G401.6 (cell line): ENCODE measurements at regions not wholly inside any gene's neighbourhood (a gene's known extent, or its start where the extent isn't known, plus 50 kb on each side); places are given as distances from the start of the nearest gene placed in this dataset.
"Not testable (repeated sequence)": the region's sequence is repeated elsewhere in the genome, so short reads cannot be mapped to it uniquely, and the experiment has no call there.

ENCODE experiments used
- FAIRE-seq: peaks from 2 replicates; lab custom pipeline; 2012; peaks lifted over from hg19 to GRCh38; lab: Jason Lieb, UNC

DNA sequence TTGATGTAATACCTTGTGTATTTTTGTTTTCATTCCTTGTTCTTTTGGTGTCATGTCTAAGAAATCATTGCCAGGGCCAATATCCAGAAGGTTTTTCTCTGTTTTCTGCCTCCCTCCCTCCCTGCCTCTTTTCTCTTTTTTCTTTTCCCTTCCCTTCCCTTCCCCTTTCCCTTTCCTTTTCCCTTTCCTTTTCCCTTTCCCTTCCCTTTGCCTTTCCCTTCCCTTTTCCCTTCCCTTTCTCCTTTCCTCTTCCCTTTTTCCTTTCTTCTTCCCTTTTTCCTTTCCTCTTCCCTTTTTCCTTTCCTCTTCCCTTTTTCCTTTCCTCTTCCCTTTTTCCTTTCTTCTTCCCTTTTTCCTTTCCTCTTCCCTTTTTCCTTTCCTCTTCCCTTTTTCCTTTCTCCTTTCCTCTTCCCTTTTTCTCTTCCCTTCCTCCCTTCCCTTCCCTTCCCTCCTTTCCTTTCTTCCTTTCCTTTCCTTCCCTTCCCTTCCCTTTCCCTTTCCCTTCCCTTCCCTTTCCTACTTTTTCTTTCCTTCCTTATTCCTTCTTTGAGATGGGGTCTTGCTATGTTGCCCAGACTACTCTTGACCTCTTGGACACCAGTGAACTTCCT is 646.1 kb downstream of the RAPGEF2 start:
- no peak for FAIRE-seq

DNA sequence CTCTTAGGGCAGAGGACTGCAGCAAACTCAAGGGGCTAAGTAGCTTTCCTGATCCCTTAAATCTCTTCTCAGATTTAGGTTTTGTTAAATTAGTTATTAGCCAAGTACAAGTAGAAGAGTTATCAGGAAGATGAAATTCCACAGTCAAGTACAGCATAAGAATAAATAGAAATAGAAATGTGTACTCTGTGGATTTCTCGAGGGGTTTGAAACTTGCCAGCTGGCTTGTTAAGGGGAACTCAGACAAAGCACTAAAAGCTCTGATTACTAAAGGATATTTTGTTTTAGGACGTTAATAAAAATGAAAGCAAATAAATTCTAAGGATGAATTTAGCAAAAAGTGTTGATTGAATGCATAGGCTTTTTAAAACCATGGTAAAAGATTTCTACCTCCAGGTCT is 654.6 kb downstream of the RAPGEF2 start:
- no peak for FAIRE-seq

DNA sequence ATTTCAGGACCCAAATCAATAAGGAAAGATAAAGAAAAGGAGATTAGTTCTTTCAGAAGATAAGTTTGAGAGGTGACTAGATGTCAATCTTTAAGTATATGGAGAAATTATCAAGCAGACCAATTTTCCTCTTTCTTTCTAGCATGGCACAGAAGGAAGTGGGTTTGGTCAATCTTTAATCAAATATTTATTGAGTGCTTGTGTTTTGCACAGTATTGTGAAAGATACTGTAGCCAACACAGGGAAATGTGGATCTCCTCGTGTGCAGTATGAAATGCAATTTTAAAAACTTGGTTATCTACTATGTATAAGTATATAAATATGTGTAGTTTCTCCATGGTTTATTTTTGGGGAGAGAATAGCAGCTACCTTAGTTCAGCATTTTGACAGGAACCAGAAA is 655.2 kb downstream of the RAPGEF2 start:
- no peak for FAIRE-seq

DNA sequence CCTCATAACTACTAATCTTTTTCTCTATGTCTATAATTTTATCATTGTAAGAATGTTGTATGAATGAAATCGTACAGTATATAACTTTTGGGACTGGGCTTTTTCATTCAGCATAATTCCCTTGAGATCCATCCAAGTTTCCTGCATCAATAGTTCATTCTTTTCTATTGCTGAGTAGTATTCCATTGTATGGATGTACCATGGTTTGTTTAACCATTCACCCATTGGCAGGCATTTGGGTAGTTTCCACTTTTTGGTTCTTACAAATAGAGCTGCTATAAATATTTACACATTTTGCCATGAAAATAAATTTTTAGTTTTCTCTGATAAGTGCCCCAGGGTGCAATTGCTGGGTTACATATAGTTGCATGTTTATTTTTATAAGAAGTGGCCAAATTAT is 659.8 kb downstream of the RAPGEF2 start:
- FAIRE-seq = no peak

DNA sequence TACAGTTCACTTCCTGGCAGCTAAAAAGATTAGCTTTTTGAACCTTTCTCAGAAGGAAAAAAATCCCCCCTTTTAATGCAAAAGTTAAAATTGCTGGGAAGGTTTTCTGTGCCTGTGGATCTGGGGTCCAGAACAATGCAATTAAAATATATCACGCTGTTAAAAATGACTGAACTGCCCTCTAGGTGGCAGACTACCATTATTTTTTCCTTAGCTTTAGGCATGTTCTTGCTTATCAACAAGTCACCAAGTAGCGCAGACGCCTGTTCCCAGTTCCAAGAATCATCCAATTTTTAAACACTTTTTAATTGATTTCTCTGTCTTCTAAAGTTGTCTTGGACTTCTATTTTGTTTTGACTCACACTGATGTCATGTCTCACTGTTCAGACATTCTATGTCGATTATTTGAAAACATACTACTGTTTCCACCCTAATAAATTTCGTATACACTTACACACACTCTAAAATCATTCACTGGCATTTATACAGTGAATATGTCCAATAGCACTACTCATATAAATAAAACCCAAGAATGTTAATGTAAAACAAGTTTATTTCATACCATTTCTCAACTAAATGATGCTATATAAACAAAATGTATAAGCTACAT is 661.6 kb downstream of the RAPGEF2 start:
- peak; percentile 85 for FAIRE-seq

DNA sequence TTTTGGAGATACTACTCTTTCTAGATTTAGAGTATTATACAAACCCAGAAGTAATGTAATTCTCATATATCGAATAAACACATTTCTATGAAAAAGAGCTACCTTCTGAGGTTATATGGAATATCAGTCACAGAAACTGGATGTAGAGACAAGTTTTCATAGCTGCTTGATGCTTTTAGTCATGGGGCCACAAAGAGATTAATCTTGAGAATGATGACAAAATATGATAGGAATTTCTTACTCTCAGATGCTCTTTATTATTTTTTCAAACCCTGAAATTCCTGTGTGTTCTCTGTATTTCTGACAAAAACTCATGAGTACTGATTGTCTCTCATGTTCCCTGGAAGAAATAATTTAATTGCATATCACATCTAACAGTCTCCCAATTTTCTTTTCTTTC is 662.5 kb downstream of the RAPGEF2 start:
- no peak for FAIRE-seq

DNA sequence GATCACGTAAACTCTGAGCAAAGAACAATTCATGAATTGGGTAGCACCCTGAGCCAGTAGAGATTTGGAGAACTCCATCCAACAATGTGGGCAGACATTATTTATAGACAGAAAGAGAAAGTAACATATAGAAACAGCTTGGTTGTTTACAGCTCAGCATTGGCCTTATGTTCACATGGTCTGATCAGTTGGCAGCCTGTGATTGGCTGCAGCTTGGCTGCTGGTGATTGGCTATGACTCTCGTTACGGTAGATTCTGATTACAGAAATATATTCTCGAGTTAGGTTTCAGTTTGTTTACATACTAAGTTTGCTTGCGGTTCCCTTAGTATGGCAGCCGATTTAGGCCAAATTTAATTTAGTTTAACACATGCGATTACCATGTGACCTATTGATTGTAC is 663.4 kb downstream of the RAPGEF2 start:
- no peak for FAIRE-seq

DNA sequence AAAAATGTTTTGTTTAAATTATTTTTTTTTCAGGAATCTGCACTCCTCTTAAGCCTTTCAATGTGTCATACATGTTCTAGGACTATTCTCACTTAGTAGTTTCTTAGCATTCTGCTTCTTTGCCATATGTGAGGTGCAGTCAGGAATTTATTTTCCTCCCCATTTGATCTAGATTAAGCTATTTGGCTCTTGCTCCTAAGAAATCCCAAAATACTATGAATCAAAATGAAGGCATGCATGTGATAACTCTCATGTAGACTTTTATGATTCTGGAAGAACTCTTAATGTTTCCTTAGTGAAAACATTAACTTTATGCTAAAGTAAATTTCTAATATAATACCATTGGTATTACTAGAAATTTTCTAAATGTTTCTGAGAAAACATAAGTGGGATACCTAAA is 664.5 kb downstream of the RAPGEF2 start:
- FAIRE-seq = no peak

DNA sequence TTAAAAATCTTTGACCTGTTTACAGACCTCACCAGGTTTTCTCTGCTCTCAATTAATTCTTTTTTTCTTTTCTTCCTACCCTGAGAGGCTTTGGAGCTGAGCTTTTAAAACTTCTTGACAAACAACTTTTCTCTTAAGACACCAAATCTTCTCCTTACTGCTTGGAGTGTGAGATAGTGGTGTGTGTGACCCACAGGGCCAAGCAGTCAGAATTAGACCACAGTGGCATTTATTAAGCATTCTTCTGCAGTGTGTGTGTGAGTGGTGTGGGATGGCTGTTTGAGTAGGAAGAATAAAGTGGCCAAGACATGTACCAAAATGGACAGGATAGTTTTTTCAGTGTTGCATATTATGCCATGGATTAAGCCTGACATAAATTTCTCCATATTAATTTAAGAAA is 665.1 kb downstream of the RAPGEF2 start:
- FAIRE-seq = no peak

DNA sequence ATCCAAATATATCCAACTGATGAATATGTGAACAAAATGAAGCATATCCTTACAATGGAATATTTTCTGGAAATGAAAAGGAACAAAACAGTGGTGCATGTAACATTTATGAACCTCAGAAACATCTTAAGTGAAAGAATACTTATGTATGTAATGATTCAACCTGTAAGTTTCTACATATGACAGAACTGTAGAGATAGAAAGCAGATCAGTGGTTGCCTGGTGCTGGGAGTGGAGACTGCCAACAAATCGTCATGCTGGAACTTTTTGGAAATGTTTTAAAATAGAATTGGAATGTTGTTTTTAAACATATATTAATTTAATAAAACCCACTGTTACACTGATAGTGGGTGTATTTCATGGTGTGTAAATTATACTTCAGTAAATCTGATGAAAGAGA is 667.5 kb downstream of the RAPGEF2 start:
- FAIRE-seq = no peak

DNA sequence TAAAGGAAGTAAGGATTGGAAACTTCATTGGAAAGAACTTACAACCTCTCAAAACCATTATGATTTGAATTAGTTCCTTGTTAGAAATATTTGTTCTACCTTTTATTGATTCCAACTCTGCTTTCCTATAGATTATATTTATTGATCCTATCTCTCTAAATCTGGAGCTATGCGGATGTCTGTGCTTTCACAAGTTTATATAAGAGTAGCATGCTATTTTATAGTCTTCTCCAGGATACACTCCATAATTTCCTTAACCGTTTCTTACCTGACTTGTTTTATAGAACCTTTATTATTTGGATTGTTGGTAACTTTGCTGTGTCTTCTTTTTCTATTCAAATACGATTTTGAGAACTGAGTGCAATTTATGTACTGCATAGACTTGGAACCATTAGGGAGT is 668.1 kb downstream of the RAPGEF2 start:
- no peak for FAIRE-seq

DNA sequence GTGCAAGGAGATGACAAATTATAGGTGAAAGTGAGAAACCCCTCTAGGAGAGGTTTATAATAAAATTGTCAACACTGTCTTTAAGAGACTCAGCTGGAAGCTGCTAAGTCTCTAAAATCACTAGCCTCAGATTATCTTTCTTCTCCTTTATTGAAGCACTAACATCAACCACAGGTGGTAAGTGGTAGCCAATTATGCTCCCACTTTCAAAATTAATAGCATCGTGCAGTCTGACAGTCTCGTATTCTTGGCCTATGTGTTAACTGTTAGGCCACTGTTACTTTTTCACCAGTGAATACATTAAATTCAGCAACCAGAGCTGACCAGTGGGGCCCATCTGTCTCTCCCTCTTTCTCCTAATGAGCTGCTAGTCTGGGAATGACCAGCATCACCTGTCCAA is 674.1 kb downstream of the RAPGEF2 start:
- FAIRE-seq = no peak

DNA sequence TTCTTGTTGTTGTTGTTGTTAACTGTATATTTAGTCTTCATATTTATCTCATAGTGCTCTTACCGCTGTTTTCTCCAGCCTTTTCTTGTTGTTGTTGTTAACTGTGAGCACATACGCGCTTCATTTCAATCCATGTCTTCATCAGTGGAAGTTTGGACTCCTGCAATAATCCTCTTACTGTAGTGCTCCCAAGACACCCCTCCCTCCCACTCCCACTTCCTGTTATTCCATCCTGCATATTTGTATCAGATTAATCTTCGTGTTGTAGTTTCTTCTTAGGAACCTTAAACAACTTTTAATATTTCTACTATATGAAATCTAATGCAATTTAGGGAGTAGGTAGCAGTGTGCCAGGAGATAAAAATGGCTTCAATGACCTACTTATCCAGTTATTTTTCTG is 674.8 kb downstream of the RAPGEF2 start:
- FAIRE-seq = no peak

DNA sequence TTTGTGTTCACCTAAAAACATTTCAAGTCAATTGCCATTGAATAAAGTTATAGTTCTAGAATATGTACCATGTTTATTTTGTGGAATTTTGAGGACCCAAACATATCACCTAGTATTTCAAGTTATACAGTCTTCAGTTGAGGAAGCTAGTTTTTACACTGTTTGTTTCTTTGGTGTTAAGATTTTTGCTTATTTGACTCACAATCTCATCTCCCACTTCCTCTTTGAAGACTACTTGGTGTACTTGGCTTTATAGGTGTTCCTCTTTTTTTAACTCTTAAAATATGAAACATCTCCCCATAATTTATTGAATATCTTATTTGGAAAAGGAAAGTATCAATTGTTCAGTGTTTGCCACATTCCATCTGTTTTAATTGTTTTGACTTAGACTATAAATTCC is 675.4 kb downstream of the RAPGEF2 start:
- no peak for FAIRE-seq

DNA sequence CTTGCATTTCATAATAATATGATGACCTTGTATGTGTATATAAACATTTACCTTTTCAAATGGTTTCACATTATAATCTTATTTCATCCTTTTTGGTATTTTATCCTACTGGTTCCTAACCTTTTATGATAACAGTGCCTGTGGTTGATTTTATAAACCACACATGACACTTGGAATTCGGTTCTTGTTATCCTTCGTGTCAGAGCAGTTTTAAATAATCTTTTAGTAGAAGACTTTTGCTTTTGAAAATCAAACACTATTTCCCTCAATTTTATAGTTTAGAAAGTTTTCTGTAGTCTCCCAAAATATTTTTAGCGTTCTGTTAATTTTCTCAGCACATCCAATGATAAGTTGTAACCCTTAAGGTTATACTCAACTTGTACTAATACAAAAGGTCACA is 676.8 kb downstream of the RAPGEF2 start:
- no peak for FAIRE-seq

DNA sequence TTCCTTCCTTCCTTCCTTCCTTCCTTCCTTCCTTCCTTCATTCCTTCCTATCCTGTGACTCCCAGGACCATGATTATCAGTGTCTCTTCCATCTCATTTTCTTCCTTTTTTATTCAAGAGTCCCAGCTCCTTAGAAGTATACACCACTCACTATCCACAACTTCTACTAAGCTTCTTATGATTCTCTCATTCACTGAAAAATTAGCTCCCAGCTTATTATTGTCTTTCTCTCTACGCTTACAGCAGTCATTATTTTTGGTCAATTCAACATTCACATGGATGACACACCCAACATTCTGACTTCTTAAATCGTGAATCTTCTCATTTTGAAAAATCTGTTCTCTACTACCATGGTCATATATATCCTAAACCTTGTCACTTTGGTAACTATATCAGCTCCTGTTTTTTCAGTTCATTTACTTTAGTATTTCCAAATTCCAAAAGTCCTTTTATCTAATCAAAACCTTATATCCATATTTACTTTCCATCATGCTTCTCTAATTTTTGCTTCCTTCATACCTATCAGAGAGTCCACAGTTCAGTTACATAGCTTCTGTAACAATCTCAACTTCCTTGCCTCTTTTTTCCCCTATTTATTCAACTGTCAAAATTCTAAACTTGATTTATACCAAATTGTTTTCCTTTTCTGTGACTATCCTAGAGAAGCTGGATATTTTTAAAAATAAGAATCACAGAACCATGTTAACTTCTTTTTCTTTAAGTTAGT is 677.5 kb downstream of the RAPGEF2 start:
- FAIRE-seq = no peak

DNA sequence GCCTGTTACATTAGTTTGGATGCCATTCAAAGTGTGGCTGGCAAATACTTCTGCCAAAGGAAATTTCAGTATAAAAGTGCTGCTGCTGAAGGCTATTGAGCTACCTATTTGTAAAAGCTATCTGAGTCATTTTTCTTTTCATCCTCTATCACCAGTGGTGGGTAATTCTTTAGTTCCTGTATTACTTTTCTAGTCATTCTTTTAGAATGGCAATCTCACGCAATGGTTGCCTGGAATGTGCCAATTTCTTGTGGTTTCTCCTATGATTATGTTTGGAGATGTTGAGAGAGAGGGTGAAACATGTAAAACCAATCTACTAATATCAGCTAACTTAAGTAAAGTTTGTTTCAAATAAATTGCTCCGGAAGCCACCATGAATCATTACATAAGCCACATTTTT is 685.0 kb downstream of the RAPGEF2 start:
- FAIRE-seq = no peak

DNA sequence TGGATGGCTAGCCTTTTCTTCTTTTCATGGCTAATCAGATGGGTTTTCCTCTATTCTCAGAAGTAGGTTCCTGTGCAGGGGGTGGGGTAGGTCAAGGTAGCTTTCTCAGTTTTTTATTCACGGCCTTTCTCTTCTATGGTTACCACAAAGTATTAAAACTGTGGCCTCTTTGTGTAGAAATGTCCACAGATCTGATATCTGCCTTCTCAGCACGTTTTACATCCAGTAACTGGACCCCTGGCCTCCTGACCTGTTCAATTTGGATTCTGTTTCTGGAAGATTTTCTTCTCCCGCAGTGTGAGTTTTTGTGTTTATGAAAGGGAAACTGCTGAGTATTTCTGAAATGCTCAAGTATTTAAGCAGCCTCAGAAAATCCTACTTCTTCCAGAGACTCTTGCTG is 688.5 kb downstream of the RAPGEF2 start:
- no peak for FAIRE-seq

DNA sequence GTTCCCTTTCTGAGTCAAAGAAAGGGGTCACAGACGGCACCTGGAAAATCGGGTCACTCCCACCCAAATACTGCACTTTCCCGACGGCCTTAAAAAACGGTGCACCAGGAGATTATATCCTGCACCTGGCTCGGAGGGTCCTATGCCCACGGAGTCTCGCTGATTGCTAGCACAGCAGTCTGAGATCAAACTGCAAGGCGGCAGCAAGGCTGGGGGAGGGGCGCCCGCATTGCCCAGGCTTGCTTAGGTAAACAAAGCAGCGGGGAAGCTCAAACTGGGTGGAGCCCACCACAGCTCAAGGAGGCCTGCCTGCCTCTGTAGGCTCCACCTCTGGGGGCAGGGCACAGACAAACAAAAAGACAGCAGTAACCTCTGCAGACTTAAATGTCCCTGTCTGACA is 701.7 kb downstream of the RAPGEF2 start:
- FAIRE-seq = not testable (repeated sequence)

DNA sequence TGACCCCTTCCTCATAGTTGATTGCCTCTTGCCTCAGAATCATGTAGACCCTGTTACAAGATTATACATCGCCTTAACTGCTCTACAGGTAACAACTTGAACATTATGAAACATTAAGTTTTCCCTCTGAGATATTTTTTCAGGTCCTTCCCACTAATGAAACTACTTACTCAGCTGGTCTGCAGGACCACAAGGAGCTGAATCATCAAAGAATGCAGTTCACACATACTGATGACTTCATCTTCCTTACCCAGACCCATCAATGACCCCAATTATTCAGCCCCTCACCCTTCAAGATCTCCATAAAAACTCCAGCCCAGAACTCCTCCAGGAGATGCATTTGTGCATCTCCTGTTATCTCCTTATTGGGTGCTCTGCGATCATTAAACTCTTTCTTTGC is 720.9 kb downstream of the RAPGEF2 start:
- no peak for FAIRE-seq

DNA sequence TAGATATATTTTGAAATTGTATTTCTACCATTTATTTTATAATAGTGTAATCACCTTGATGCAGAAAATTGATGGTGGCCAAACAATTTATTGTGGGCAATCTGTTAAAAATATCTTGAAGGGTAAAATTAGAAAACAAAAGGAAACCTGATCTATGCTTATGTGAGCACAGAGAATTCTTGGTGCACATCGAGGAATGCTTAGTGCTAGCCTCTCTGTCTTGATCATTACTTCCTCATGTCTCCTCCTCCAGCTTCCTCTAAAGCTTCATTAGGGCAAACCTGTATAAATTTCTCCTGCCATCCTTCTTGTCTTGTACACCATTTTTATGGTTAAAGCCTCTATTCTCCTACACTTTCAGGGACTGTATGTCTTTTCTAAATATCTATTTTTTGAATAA is 725.8 kb downstream of the RAPGEF2 start:
- FAIRE-seq = no peak

DNA sequence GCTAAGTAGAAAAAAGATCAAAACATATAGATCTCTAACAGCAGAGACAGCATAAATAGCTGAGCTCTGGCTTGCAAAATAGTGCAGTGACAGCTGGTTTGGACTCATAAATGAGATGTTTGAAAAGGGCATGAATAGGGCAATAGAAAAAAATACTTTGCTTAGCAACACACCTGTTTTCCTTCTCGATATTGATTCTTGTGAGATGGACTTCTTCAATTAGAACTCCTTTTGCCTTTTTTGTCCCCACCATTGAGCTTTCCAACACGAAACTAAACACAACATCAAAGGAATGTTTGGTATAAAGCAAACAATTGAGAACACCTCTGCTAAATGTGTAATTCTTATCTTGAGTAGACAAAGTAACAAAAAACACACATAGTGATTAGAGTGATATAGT is 726.3 kb downstream of the RAPGEF2 start:
- no peak for FAIRE-seq

DNA sequence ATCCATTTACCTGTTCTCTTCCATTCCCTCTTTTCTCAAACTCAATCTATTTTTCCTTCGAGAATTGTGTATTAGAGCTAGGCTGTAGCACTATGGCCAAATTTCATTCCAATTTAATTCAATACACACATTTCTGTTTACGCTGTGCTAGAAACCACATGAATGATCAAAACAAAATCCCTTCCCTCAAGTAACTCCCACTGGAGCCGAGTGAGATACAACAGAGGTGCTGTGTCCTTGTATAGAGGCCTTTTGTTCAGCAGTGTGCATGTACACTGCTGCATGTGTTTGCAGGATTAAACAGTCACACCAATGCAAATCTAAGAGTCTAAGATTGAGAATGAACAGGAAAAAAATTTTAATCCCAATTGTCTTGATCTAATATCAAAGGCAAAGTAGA is 734.2 kb downstream of the RAPGEF2 start:
- no peak for FAIRE-seq

DNA sequence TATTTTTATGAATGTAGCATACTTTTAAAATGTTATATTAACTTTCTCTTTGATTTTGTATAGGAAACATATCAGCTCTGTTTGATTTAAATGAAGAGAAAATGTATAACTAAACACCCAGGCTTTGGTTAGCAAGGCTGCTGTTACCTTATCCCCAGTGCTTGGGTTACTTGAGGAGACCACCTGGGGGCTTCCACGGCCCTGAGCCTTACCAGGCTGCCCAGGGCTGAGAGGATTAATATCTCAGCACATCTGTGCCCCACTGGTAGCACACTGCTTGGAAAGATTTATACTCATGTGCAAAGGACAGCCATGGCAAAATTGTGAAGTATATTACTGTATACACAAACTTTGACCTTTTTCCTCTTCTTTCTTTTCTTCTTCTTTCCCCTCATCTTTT is 752.9 kb downstream of the RAPGEF2 start:
- no peak for FAIRE-seq
